GM10248 (cell line): ENCODE measurements at regions not wholly inside any gene's neighbourhood (a gene's known extent, or its start where the extent isn't known, plus 50 kb on each side); places are given as distances from the start of the nearest gene placed in this dataset.

Source experiments
- CTCF ChIA-PET: fragments of 300-600 bp; sonication (Branson Sonifier 250); formaldehyde crosslinking; extraction: SDS; loops from one replicate; lab custom pipeline; 2021; ENCODE audit warnings: antibody characterized with exemption; lab: Yijun Ruan, JAX
- POLR2A ChIA-PET: fragments of 350-650 bp; sonication (Branson Sonifier 250); formaldehyde crosslinking; extraction: SDS; loops from one replicate; lab custom pipeline; 2020; ENCODE audit warnings: antibody characterized with exemption; lab: Yijun Ruan, JAX
- DNase-seq: peaks from one replicate; pipeline ENCODE4 v3.0.0; 2012; ENCODE audit errors: extremely low spot score
- CTCF ChIP-seq: IDR thresholded peaks from 2 replicates; pipeline ENCODE4 v1.5.1; 2012; ENCODE audit warnings: mild to moderate bottlenecking, low read depth; ENCODE audit errors: extremely low read depth, missing control alignments, control extremely low read depth

DNA sequence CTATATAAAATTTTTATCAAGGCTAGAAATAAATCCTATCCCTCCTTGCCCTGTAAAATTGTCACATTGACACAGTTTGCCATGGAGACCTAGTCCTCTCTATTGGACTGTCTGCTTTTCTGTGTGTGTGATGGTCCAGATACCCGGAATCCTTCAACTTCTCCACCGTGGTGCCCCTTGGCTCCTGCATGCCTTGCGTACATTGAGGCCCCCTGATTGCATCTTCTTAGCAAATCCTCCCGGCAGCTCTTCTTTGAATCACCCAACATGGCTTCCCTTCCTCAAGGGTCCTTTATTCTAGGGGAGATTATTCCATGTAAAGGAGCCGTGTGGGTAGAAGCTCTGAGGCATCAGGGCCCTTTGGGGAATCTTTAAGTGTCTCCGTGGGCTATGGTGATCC is 219.5 kb downstream of the CDC5L start:
- ChIA-PET POLR2A (no interaction called here), CTCF (no interaction called here)
- TF ChIP-seq CTCF, result no peak
- no peak for DNase-seq

GRCh38 chr6:44608175-44608574 is 220.7 kb downstream of the CDC5L start:
- no peak for DNase-seq
- POLR2A ChIA-PET, result no interaction called here
- CTCF ChIA-PET, result interaction anchor here (0.9 kb wide), 1 partner anchor 15 kb away, joined by 3 read pairs; no protein-coding TSS in a partner anchor
- TF ChIP-seq CTCF, result no peak

- ChIA-PET POLR2A (no interaction called here), CTCF (no interaction called here)
- no peak for TF ChIP-seq CTCF
- no peak for DNase-seq
Measured at GRCh38 chr6:44609051-44609612, 221.6 kb downstream of the CDC5L start.

DNA sequence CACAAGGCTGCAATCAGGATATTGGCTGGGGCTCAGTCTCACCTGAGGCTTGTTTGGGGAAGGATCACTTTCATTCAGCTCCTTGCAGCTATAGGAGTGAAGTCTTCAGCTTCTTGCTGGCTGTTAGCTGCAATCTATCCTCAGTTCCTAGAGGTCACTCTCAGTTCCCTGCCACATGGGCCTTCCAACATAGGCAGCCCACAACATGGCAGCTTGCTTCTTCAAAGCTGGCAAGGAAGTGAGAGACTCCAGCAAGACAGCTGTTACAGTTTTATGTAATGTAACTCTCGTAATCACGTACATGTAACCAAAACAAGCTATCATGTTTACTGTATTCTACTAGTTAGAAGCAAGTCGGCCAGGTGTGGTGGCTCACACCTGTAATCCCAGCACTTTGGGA is 226.9 kb downstream of the CDC5L start:
- no peak for TF ChIP-seq CTCF
- ChIA-PET CTCF (interaction anchor here (1.0 to 1.8 kb wide), 4 partner anchors 16 to 139 kb away, joined by 3 to 5 read pairs (median 3); no protein-coding TSS in a partner anchor), POLR2A (no interaction called here)
- no peak for DNase-seq

DNA sequence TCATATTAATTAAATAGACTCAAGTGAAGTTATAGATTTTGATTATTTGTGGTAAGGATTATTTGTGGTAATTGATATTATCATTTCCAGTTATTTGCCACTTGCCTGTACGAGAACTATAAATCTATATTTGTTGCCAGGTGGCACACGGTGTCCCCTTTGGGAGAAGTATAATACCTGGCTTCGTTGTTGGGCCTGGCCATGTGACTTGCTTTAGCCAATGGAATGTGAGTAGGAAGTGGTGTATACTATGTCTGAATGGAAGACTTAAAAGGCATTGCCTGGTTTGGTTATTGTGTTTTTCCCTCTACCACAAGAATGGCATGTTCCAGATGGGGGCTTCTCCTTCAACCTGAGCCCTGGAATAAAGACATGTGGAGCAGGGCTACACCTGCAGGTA is 228.1 kb downstream of the CDC5L start:
- ChIA-PET POLR2A (no interaction called here), CTCF (no interaction called here)
- no peak for DNase-seq
- TF ChIP-seq CTCF, result no peak

DNA sequence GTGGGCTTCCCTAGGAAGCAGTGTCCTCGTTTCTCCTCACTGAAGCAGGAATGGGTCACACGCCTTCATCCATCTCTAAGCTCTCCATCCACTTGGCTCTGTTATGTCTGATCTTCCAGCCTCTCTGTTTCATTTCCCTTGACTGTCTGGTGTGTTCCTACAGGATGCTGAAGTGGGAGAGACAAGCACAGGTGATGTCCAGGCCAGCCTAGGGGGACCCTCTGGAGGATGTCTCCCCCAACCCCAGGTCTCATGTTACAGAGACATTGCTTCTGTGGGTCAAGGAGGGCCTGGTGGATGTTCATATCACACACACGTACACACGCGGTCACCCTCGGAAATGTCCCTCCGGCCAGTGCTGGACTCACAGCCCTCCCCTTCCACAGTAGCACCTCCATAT is 229.9 kb downstream of the CDC5L start:
- ChIA-PET POLR2A (no interaction called here), CTCF (interaction anchor here (1.0 to 1.7 kb wide), 4 partner anchors 10 to 142 kb away, joined by 3 to 6 read pairs (median 4); no protein-coding TSS in a partner anchor)
- TF ChIP-seq CTCF, result no peak
- DNase-seq, result no peak
